HG03432 (cell line): ENCODE measurements at regions not wholly inside any gene's neighbourhood (a gene's known extent, or its start where the extent isn't known, plus 50 kb on each side); places are given as distances from the start of the nearest gene placed in this dataset.
"Not testable (repeated sequence)": the region's sequence is repeated elsewhere in the genome, so short reads cannot be mapped to it uniquely, and the experiment has no call there.

Source experiments
- ATAC-seq: cut with Tn5 transposase; IDR thresholded peaks from one replicate; pipeline ENCODE4 v1.9.1; 2021; ENCODE audit warnings: mild to moderate bottlenecking, moderate library complexity; ENCODE audit not compliant: unreplicated experiment

- ATAC-seq = no peak
Measured at GRCh38 chr15:81939604-81940440, 106.0 kb downstream of the MEX3B start.

GRCh38 chr15:81937189-81937588 lies 108.6 kb downstream of the MEX3B start:
- no peak for ATAC-seq

- no peak for ATAC-seq
Measured at GRCh38 chr15:81930582-81931369, 115.0 kb downstream of the MEX3B start.

- no peak for ATAC-seq
Measured at GRCh38 chr15:81929557-81929956, 116.3 kb downstream of the MEX3B start.

- no peak for ATAC-seq
Measured at GRCh38 chr15:81926981-81927380, 118.8 kb downstream of the MEX3B start.

- no peak for ATAC-seq
Measured at GRCh38 chr15:81924729-81925128, 121.1 kb downstream of the MEX3B start.

GRCh38 chr15:81923561-81924350 lies 122.1 kb downstream of the MEX3B start:
- ATAC-seq = no peak

GRCh38 chr15:81922143-81922542 lies 123.7 kb downstream of the MEX3B start:
- ATAC-seq = no peak

GRCh38 chr15:81921163-81921562 lies 124.7 kb downstream of the MEX3B start:
- ATAC-seq = no peak

GRCh38 chr15:81918767-81919166 lies 127.1 kb downstream of the MEX3B start:
- ATAC-seq = not testable (repeated sequence)

GRCh38 chr15:81916451-81916850 lies 129.4 kb downstream of the MEX3B start:
- ATAC-seq = no peak

- ATAC-seq = no peak
Measured at GRCh38 chr15:81915990-81916389, 129.8 kb downstream of the MEX3B start.

- no peak for ATAC-seq
Measured at GRCh38 chr15:81914734-81915256, 131.0 kb downstream of the MEX3B start.

- no peak for ATAC-seq
Measured at GRCh38 chr15:81914333-81914732, 131.5 kb downstream of the MEX3B start.

GRCh38 chr15:81911022-81911971 lies 134.5 kb downstream of the MEX3B start:
- ATAC-seq = no peak

GRCh38 chr15:81910355-81911021 lies 135.3 kb downstream of the MEX3B start:
- ATAC-seq = no peak

GRCh38 chr15:81909011-81909358 lies 136.8 kb downstream of the MEX3B start:
- ATAC-seq = no peak

- no peak for ATAC-seq
Measured at GRCh38 chr15:81908111-81908510, 137.7 kb downstream of the MEX3B start.

GRCh38 chr15:81907521-81907920 lies 138.3 kb downstream of the MEX3B start:
- no peak for ATAC-seq
